ENCODE measurements at regions not wholly inside any gene's neighbourhood (a gene's known extent, or its start where the extent isn't known, plus 50 kb on each side); places are given as distances from the start of the nearest gene placed in this dataset.
"Not testable (repeated sequence)": the region's sequence is repeated elsewhere in the genome, so short reads cannot be mapped to it uniquely, and the experiment has no call there.

DNA sequence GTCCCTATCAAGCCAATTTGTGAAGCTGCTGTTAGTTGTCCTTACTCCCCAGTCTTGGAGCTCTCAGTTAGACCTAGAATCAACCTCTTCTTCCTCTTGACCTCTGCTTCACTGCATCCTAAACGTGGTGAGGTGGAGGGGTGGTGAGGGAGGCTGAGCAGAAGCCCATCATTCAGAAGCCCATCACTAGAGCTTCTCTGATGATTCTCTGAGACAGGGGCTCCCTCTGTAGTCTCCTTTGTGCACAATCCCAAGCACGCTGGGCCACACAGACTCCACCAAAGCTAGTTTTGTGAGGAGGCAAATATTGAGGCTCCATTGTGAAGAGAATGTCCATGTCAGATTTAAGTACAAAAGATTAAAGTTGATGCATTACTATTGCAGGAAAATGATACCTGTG is 163.8 kb upstream of the PRSS1 start:
- Histone ChIP-seq H3K9me3 (ENCODE audit: control insufficient read depth in 1 of 2, low read length in 2 of 2) (no peaks in the 10 kb centered on the region), H3K27ac (ENCODE audit: low read length) (no peak overlapping the region), H3K4me3 (ENCODE audit: low read depth in 1 of 2, low read length in 2 of 2) (no peak overlapping the region), H3K27me3 (ENCODE audit: low read depth, low read length) (no peaks in the 10 kb centered on the region), H3K36me3 (ENCODE audit: control insufficient read depth in 1 of 2, insufficient read depth in 2 of 2, low read length in 2 of 2) (no peaks in the 10 kb centered on the region), H3K4me1 (ENCODE audit: control insufficient read depth in 1 of 2, insufficient read depth in 2 of 2, low read length in 2 of 2) (no peaks in the 10 kb centered on the region)

DNA sequence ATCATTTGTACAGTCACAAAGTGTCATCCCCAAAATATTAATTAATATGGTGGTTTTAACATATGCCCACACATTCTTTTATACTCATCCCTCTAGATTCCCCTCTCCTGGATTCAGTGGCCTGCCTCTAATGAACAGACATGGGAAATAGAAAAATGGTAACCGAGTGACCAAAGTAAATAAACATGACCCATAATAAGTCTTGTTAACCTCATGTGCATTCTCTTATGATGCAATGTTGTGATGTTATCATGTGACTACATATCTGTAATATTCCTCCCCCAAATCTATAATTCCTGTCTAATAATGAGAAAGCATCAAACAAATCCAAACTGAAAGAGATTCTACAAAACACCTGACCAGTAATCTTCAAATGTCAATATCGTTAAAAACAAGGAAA is 164.5 kb upstream of the PRSS1 start:
- H3K36me3 ChIP-seq (ENCODE audit: control insufficient read depth in 1 of 2, insufficient read depth in 2 of 2, low read length in 2 of 2) = no peaks in the 10 kb centered on the region

DNA sequence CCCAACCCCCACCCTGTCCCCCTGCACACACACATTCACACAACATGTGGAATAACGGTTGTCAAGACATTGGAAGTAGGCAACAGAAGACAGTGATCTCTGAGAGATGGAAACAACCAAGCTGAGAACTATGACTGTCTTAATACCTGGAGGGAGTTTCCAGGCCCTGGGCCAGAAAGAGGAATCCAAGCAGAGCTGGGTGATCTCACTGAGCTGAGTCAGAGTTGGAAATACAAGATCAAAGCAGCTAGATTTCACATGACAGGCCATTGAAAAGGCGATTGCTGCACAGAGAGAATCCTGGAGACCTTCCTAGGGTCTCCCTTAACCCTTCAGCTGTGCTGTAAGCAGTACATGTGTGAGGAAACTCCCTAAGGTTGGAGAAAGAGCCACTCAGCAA is 165.8 kb upstream of the PRSS1 start:
- H3K27ac ChIP-seq (ENCODE audit: low read length) = no peak overlapping the region
- H3K27me3 ChIP-seq (ENCODE audit: low read depth, low read length) = no peaks in the 10 kb centered on the region
- H3K36me3 ChIP-seq (ENCODE audit: control insufficient read depth in 1 of 2, insufficient read depth in 2 of 2, low read length in 2 of 2) = no peaks in the 10 kb centered on the region
- H3K9me3 ChIP-seq (ENCODE audit: control insufficient read depth in 1 of 2, low read length in 2 of 2) = no peaks in the 10 kb centered on the region
- no peaks in the 10 kb centered on the region for H3K4me1 ChIP-seq (ENCODE audit: control insufficient read depth in 1 of 2, insufficient read depth in 2 of 2, low read length in 2 of 2)
- no peak overlapping the region for H3K4me3 ChIP-seq (ENCODE audit: low read depth in 1 of 2, low read length in 2 of 2)

More for the DNA sequence above, 164.5 kb upstream of the PRSS1 start:
- H3K9me3 ChIP-seq (ENCODE audit: control insufficient read depth in 1 of 2, low read length in 2 of 2) = no peaks in the 10 kb centered on the region
- H3K4me3 ChIP-seq (ENCODE audit: low read depth in 1 of 2, low read length in 2 of 2) = no peak overlapping the region
- no peak overlapping the region for H3K27ac ChIP-seq (ENCODE audit: low read length)
- H3K27me3 ChIP-seq (ENCODE audit: low read depth, low read length) = no peaks in the 10 kb centered on the region
- no peaks in the 10 kb centered on the region for H3K4me1 ChIP-seq (ENCODE audit: control insufficient read depth in 1 of 2, insufficient read depth in 2 of 2, low read length in 2 of 2)

DNA sequence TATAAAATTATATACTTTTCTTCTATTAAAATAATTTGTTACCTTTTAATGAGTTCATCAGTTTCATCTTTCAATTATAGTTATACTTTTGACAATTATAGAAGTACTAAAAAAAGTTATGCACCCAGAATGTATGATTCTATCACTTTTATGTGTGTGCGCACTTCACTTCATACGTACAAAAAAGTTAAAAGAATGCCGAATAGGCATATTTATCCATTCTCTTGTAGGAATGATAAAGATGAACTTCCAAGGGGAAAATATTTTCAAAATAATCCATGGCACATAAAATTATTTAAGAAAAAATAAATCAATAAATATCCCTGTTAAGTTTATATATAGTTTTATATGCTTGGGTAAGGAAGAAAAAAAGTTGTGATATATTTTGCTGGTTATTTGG is 166.9 kb upstream of the PRSS1 start:
- Histone ChIP-seq H3K4me3 (ENCODE audit: low read depth in 1 of 2, low read length in 2 of 2) (no peak overlapping the region), H3K36me3 (ENCODE audit: control insufficient read depth in 1 of 2, insufficient read depth in 2 of 2, low read length in 2 of 2) (no peaks in the 10 kb centered on the region), H3K9me3 (ENCODE audit: control insufficient read depth in 1 of 2, low read length in 2 of 2) (no peaks in the 10 kb centered on the region), H3K27me3 (ENCODE audit: low read depth, low read length) (no peaks in the 10 kb centered on the region), H3K4me1 (ENCODE audit: control insufficient read depth in 1 of 2, insufficient read depth in 2 of 2, low read length in 2 of 2) (no peaks in the 10 kb centered on the region), H3K27ac (ENCODE audit: low read length) (no peak overlapping the region)

DNA sequence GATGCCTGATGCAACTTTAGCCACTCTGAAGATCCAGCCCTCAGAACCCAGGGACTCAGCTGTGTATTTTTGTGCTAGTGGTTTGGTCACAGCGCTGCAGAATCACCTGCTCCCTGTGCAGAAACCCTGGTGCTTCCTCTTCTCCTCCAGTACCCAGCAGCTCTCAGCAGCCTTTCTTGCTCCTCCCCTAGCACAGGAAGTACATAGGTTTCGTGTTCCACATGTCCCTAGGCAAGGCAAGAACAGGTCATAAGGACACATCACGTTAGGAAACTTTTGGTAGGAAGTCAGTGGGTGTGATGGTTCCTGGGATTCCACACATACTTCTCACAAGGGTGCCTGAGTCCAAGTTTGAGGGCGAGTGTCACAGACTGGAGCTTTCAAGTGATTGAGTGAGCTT is 167.9 kb upstream of the PRSS1 start:
- H3K27me3 ChIP-seq (ENCODE audit: low read depth, low read length) = no peaks in the 10 kb centered on the region
- H3K36me3 ChIP-seq (ENCODE audit: control insufficient read depth in 1 of 2, insufficient read depth in 2 of 2, low read length in 2 of 2) = no peaks in the 10 kb centered on the region
- no peak overlapping the region for H3K27ac ChIP-seq (ENCODE audit: low read length)

GRCh38 chr7:142579946-142580345 is 169.3 kb upstream of the PRSS1 start:
- H3K4me3 ChIP-seq (ENCODE audit: low read depth in 1 of 2, low read length in 2 of 2) = no peak overlapping the region
- no peaks in the 10 kb centered on the region for H3K27me3 ChIP-seq (ENCODE audit: low read depth, low read length)
- no peaks in the 10 kb centered on the region for H3K4me1 ChIP-seq (ENCODE audit: control insufficient read depth in 1 of 2, insufficient read depth in 2 of 2, low read length in 2 of 2)
- H3K36me3 ChIP-seq (ENCODE audit: control insufficient read depth in 1 of 2, insufficient read depth in 2 of 2, low read length in 2 of 2) = no peaks in the 10 kb centered on the region
- no peak overlapping the region for H3K27ac ChIP-seq (ENCODE audit: low read length)
- H3K9me3 ChIP-seq (ENCODE audit: control insufficient read depth in 1 of 2, low read length in 2 of 2) = no peaks in the 10 kb centered on the region

More for the DNA sequence above, 167.9 kb upstream of the PRSS1 start:
- Histone ChIP-seq H3K9me3 (ENCODE audit: control insufficient read depth in 1 of 2, low read length in 2 of 2) (no peaks in the 10 kb centered on the region), H3K4me1 (ENCODE audit: control insufficient read depth in 1 of 2, insufficient read depth in 2 of 2, low read length in 2 of 2) (no peaks in the 10 kb centered on the region), H3K4me3 (ENCODE audit: low read depth in 1 of 2, low read length in 2 of 2) (no peak overlapping the region)

DNA sequence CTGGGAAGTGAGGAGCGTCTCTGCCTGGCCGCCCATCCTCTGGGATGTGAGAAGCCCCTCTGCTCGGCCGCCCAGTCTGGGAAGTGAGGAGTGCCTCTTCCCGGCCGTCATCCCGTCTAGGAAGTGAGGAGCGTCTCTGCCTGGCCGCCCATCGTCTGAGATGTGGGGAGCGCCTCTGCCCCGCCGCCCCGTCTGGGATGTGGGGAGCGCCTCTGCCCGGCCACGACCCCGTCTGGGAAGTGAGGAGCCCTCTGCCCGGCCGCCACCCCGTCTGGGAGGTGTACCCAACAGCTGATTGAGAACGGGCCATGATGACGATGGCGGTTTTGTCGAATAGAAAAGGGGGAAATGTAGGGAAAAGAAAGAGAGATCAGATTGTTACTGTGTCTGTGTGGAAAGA is 173.9 kb upstream of the PRSS1 start:
- H3K4me1 ChIP-seq (ENCODE audit: control insufficient read depth in 1 of 2, insufficient read depth in 2 of 2, low read length in 2 of 2); H3K4me3 ChIP-seq (ENCODE audit: low read depth in 1 of 2, low read length in 2 of 2); H3K9me3 ChIP-seq (ENCODE audit: control insufficient read depth in 1 of 2, low read length in 2 of 2); H3K27me3 ChIP-seq (ENCODE audit: low read depth, low read length); H3K27ac ChIP-seq (ENCODE audit: low read length); H3K36me3 ChIP-seq (ENCODE audit: control insufficient read depth in 1 of 2, insufficient read depth in 2 of 2, low read length in 2 of 2): not testable (repeated sequence)

- no peaks in the 10 kb centered on the region for H3K27me3 ChIP-seq (ENCODE audit: low read depth, low read length)
- no peak overlapping the region for H3K4me3 ChIP-seq (ENCODE audit: low read depth in 1 of 2, low read length in 2 of 2)
- H3K4me1 ChIP-seq (ENCODE audit: control insufficient read depth in 1 of 2, insufficient read depth in 2 of 2, low read length in 2 of 2) = no peaks in the 10 kb centered on the region
- H3K27ac ChIP-seq (ENCODE audit: low read length) = no peak overlapping the region
- no peaks in the 10 kb centered on the region for H3K9me3 ChIP-seq (ENCODE audit: control insufficient read depth in 1 of 2, low read length in 2 of 2)
- H3K36me3 ChIP-seq (ENCODE audit: control insufficient read depth in 1 of 2, insufficient read depth in 2 of 2, low read length in 2 of 2) = no peaks in the 10 kb centered on the region
Measured at GRCh38 chr7:142571581-142571980, 177.7 kb upstream of the PRSS1 start.

GRCh38 chr7:142569851-142570250 is 179.4 kb upstream of the PRSS1 start:
- Histone ChIP-seq H3K27me3 (ENCODE audit: low read depth, low read length) (no peaks in the 10 kb centered on the region), H3K4me1 (ENCODE audit: control insufficient read depth in 1 of 2, insufficient read depth in 2 of 2, low read length in 2 of 2) (no peaks in the 10 kb centered on the region), H3K4me3 (ENCODE audit: low read depth in 1 of 2, low read length in 2 of 2) (no peak overlapping the region), H3K27ac (ENCODE audit: low read length) (no peak overlapping the region), H3K36me3 (ENCODE audit: control insufficient read depth in 1 of 2, insufficient read depth in 2 of 2, low read length in 2 of 2) (no peaks in the 10 kb centered on the region), H3K9me3 (ENCODE audit: control insufficient read depth in 1 of 2, low read length in 2 of 2) (no peaks in the 10 kb centered on the region)

GRCh38 chr7:142568435-142569097 is 180.7 kb upstream of the PRSS1 start:
- no peaks in the 10 kb centered on the region for H3K9me3 ChIP-seq (ENCODE audit: control insufficient read depth in 1 of 2, low read length in 2 of 2)
- no peaks in the 10 kb centered on the region for H3K27me3 ChIP-seq (ENCODE audit: low read depth, low read length)

GRCh38 chr7:142567201-142568075 is 181.8 kb upstream of the PRSS1 start:
- Histone ChIP-seq H3K4me3 (ENCODE audit: low read depth in 1 of 2, low read length in 2 of 2) (no peak overlapping the region), H3K4me1 (ENCODE audit: control insufficient read depth in 1 of 2, insufficient read depth in 2 of 2, low read length in 2 of 2) (no peaks in the 10 kb centered on the region), H3K36me3 (ENCODE audit: control insufficient read depth in 1 of 2, insufficient read depth in 2 of 2, low read length in 2 of 2) (no peaks in the 10 kb centered on the region), H3K9me3 (ENCODE audit: control insufficient read depth in 1 of 2, low read length in 2 of 2) (no peaks in the 10 kb centered on the region), H3K27ac (ENCODE audit: low read length) (no peak overlapping the region), H3K27me3 (ENCODE audit: low read depth, low read length) (no peaks in the 10 kb centered on the region)

More at GRCh38 chr7:142568435-142569097, 180.7 kb upstream of the PRSS1 start:
- Histone ChIP-seq H3K36me3 (ENCODE audit: control insufficient read depth in 1 of 2, insufficient read depth in 2 of 2, low read length in 2 of 2) (no peaks in the 10 kb centered on the region), H3K4me3 (ENCODE audit: low read depth in 1 of 2, low read length in 2 of 2) (no peak overlapping the region), H3K27ac (ENCODE audit: low read length) (no peak overlapping the region), H3K4me1 (ENCODE audit: control insufficient read depth in 1 of 2, insufficient read depth in 2 of 2, low read length in 2 of 2) (no peaks in the 10 kb centered on the region)

Measured in muscle layer of duodenum (tissue), 2 donors.